Kidney epithelial cell (primary cell): ENCODE measurements at regions not wholly inside any gene's neighbourhood (a gene's known extent, or its start where the extent isn't known, plus 50 kb on each side); places are given as distances from the start of the nearest gene placed in this dataset.

ENCODE experiments used
- DNase-seq: peaks from one replicate; pipeline ENCODE4 v3.0.0-alpha.2; 2010; ENCODE audit warnings: low read depth
- H3K27me3 ChIP-seq: 2 replicates; pipeline ENCODE4 v1.6.0; 2011; ENCODE audit warnings: low read length; ENCODE audit not compliant: control insufficient read depth, insufficient read depth
- H3K36me3 ChIP-seq: 2 replicates; pipeline ENCODE4 v1.5.1; 2011; ENCODE audit warnings: low read length; ENCODE audit not compliant: control insufficient read depth, insufficient read depth
- H3K4me3 ChIP-seq: 2 replicates; pipeline ENCODE4 v1.5.1; 2011; ENCODE audit warnings: low read depth, mild to moderate bottlenecking, control low read depth, low read length
- CTCF ChIP-seq: IDR thresholded peaks from 2 replicates; pipeline ENCODE4 v1.5.1; 2011; ENCODE audit warnings: mild to moderate bottlenecking, moderate library complexity, low read length, control low read depth, inconsistent platforms; ENCODE audit not compliant: insufficient read depth, poor library complexity, severe bottlenecking

- H3K4me3 ChIP-seq: no peak overlapping the region
- H3K36me3 ChIP-seq: no peaks in the 10 kb centered on the region
- TF ChIP-seq CTCF: no peak
- no peaks in the 10 kb centered on the region for H3K27me3 ChIP-seq
- no peak for DNase-seq
Measured at GRCh38 chr18:55879331-55879730, 291.3 kb upstream of the TCF4 start.

- H3K27me3 ChIP-seq: no peaks in the 10 kb centered on the region
- H3K36me3 ChIP-seq: no peaks in the 10 kb centered on the region
- no peak overlapping the region for H3K4me3 ChIP-seq
- no peak for TF ChIP-seq CTCF
- DNase-seq: no peak
Measured at GRCh38 chr18:55878224-55878623, 290.2 kb upstream of the TCF4 start.

- no peak for TF ChIP-seq CTCF
- Histone ChIP-seq H3K27me3 (no peaks in the 10 kb centered on the region), H3K4me3 (no peak overlapping the region), H3K36me3 (no peaks in the 10 kb centered on the region)
- DNase-seq: no peak
Measured at GRCh38 chr18:55877321-55877720, 289.3 kb upstream of the TCF4 start.

- no peak for DNase-seq
- TF ChIP-seq CTCF: no peak
- Histone ChIP-seq H3K27me3 (no peaks in the 10 kb centered on the region), H3K4me3 (no peak overlapping the region), H3K36me3 (no peaks in the 10 kb centered on the region)
Measured at GRCh38 chr18:55876254-55876653, 288.3 kb upstream of the TCF4 start.

- no peak overlapping the region for H3K4me3 ChIP-seq
- no peak for TF ChIP-seq CTCF
- no peak for DNase-seq
- no peaks in the 10 kb centered on the region for H3K36me3 ChIP-seq
- no peaks in the 10 kb centered on the region for H3K27me3 ChIP-seq
Measured at GRCh38 chr18:55875371-55875901, 287.4 kb upstream of the TCF4 start.
